NB4 (cell line): ENCODE measurements at regions not wholly inside any gene's neighbourhood (a gene's known extent, or its start where the extent isn't known, plus 50 kb on each side); places are given as distances from the start of the nearest gene placed in this dataset.

Experiments
- POLR2A ChIP-seq: IDR thresholded peaks from 2 replicates; pipeline ENCODE4 v1.6.1; 2011; ENCODE audit warnings: mild to moderate bottlenecking; ENCODE audit not compliant: insufficient read length; ENCODE audit errors: extremely low read depth
- TF ChIP-seq, protein P1 (sequence below): IDR thresholded peaks from one replicate; pipeline ENCODE4 v1.5.1; 2012; ENCODE audit warnings: low read depth, low read length
- TF ChIP-seq, protein P2 (sequence below): IDR thresholded peaks from 2 replicates; pipeline ENCODE4 v1.6.1; 2011; ENCODE audit warnings: low read depth, low read length

DNA sequence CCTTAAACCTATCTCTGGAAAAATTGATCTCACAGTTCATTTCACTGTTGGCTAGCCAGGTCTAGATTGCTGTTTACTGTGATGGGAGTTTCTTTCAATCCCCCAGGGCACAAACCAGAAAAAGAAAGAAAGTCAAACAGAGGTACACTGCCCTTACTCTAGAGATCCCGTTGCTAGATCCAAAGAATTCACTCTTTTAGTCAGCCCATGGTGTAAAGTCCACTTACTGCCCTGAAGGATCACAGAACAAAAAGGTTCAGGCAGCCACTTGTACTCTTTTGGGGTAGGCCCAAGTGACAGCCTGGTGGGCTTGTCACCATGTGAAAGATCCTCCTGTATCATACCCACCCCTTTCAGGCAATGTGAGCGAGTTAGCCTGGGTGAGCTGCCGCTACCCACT is 162.6 kb upstream of the CCDC179 start:
- TF ChIP-seq, protein P1, sequence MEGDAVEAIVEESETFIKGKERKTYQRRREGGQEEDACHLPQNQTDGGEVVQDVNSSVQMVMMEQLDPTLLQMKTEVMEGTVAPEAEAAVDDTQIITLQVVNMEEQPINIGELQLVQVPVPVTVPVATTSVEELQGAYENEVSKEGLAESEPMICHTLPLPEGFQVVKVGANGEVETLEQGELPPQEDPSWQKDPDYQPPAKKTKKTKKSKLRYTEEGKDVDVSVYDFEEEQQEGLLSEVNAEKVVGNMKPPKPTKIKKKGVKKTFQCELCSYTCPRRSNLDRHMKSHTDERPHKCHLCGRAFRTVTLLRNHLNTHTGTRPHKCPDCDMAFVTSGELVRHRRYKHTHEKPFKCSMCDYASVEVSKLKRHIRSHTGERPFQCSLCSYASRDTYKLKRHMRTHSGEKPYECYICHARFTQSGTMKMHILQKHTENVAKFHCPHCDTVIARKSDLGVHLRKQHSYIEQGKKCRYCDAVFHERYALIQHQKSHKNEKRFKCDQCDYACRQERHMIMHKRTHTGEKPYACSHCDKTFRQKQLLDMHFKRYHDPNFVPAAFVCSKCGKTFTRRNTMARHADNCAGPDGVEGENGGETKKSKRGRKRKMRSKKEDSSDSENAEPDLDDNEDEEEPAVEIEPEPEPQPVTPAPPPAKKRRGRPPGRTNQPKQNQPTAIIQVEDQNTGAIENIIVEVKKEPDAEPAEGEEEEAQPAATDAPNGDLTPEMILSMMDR, result no peak
- TF ChIP-seq POLR2A, result no peak
- TF ChIP-seq, protein P2, sequence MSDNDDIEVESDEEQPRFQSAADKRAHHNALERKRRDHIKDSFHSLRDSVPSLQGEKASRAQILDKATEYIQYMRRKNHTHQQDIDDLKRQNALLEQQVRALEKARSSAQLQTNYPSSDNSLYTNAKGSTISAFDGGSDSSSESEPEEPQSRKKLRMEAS, result no peak
